ENCODE measurements at regions not wholly inside any gene's neighbourhood (a gene's known extent, or its start where the extent isn't known, plus 50 kb on each side); places are given as distances from the start of the nearest gene placed in this dataset.

DNA sequence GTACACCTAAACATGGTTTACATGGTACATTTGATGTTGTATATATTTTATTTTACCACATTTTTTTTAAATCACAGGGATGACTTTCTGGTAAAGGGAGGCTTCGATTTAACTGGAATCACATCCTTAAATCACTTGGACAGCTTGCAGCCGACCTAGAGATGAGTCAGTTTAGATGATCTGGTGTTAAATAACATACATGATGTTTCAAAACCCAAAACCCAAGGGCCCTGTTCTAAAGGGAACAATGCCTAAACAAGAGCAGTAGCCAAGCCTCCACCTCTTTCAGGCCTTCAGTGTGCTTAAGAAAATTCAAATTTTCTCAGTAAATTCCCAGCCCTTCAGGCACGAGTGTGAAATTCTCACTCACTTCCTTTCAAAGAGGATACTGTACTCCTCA is 108.8 kb downstream of the WT1 start:
- Histone ChIP-seq H3K4me1 (ENCODE audit: control insufficient read depth, insufficient read depth, low read length) (no peaks in the 10 kb centered on the region), H3K9ac (ENCODE audit: control insufficient read depth, insufficient read depth, low read length) (no peak overlapping the region), H3K27me3 (replicated peaks in 1 of 2; ENCODE audit: control insufficient read depth in 2 of 2, insufficient read depth in 2 of 2, low read length in 1 of 2) (no peaks in the 10 kb centered on the region), H3K4me2 (ENCODE audit: control insufficient read depth, insufficient read depth) (no peak overlapping the region), H4K20me1 (ENCODE audit: control insufficient read depth, insufficient read depth) (no peaks in the 10 kb centered on the region), H3K79me2 (ENCODE audit: control insufficient read depth, insufficient read depth, low read length) (no peaks in the 10 kb centered on the region), H3K36me3 (ENCODE audit: control insufficient read depth in 2 of 2, insufficient read depth in 2 of 2, low read length in 1 of 2) (no peaks in the 10 kb centered on the region), H3K27ac (ENCODE audit: control insufficient read depth, insufficient read depth) (no peak overlapping the region), H2AFZ (ENCODE audit: control insufficient read depth, low read depth, low read length) (no peak overlapping the region), H3K4me3 (no peak overlapping the region), H3K9me3 (replicated peaks; ENCODE audit: control insufficient read depth, insufficient read depth, low read length) (no peaks in the 10 kb centered on the region)
- no TSS peak for BruUV-seq (replicated peaks)
- ChIA-PET POLR2A (no interaction called here), CTCF (no interaction called here), RAD21 (ENCODE audit: unreplicated experiment) (interaction anchor here (1.0 kb wide), 1 partner anchor 17 kb away, joined by 3 read pairs; no protein-coding TSS in a partner anchor), SMC1A (ENCODE audit: uncharacterized antibody, unreplicated experiment) (interaction anchor here (2.3 to 2.6 kb wide), 2 partner anchors 17 to 95 kb away, joined by 6 to 8 read pairs; no protein-coding TSS in a partner anchor)
- DNase-seq (ENCODE audit: low read depth, low spot score) = no peak
- in situ Hi-C loops (cut with MboI) = no loop called here
- ATAC-seq = no peak
- WGBS (ENCODE audit: insufficient coverage, insufficient replicate concordance, low lambda C conversion rate, missing lambda C conversion rate) = 33% methylated on average over 3 of the region's 3 CpGs
- intact Hi-C loops (cut with micrococcal nuclease; ENCODE audit: unreplicated experiment) = no loop called here
- TF ChIP-seq, protein P1, sequence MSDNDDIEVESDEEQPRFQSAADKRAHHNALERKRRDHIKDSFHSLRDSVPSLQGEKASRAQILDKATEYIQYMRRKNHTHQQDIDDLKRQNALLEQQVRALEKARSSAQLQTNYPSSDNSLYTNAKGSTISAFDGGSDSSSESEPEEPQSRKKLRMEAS (IDR thresholded peaks at IDR 0.05; ENCODE audit: low read depth, low read length) = no peak
- TF ChIP-seq PRDM15 (CRISPR knock-in tag; IDR thresholded peaks at IDR 0.05) (no peak), SUPT20H (IDR thresholded peaks at IDR 0.05; ENCODE audit: borderline replicate concordance, control insufficient read depth, low read depth, low read length) (no peak), JUNB (IDR thresholded peaks at IDR 0.05) (no peak)
- TF ChIP-seq, protein P2, sequence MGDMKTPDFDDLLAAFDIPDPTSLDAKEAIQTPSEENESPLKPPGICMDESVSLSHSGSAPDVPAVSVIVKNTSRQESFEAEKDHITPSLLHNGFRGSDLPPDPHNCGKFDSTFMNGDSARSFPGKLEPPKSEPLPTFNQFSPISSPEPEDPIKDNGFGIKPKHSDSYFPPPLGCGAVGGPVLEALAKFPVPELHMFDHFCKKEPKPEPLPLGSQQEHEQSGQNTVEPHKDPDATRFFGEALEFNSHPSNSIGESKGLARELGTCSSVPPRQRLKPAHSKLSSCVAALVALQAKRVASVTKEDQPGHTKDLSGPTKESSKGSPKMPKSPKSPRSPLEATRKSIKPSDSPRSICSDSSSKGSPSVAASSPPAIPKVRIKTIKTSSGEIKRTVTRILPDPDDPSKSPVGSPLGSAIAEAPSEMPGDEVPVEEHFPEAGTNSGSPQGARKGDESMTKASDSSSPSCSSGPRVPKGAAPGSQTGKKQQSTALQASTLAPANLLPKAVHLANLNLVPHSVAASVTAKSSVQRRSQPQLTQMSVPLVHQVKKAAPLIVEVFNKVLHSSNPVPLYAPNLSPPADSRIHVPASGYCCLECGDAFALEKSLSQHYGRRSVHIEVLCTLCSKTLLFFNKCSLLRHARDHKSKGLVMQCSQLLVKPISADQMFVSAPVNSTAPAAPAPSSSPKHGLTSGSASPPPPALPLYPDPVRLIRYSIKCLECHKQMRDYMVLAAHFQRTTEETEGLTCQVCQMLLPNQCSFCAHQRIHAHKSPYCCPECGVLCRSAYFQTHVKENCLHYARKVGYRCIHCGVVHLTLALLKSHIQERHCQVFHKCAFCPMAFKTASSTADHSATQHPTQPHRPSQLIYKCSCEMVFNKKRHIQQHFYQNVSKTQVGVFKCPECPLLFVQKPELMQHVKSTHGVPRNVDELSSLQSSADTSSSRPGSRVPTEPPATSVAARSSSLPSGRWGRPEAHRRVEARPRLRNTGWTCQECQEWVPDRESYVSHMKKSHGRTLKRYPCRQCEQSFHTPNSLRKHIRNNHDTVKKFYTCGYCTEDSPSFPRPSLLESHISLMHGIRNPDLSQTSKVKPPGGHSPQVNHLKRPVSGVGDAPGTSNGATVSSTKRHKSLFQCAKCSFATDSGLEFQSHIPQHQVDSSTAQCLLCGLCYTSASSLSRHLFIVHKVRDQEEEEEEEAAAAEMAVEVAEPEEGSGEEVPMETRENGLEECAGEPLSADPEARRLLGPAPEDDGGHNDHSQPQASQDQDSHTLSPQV (IDR thresholded peaks at IDR 0.05) = no peak
- FAIRE-seq = no peak

All from GM12878 (cell line).